ENCODE measurements at regions not wholly inside any gene's neighbourhood (a gene's known extent, or its start where the extent isn't known, plus 50 kb on each side); places are given as distances from the start of the nearest gene placed in this dataset.
"Not testable (repeated sequence)": the region's sequence is repeated elsewhere in the genome, so short reads cannot be mapped to it uniquely, and the experiment has no call there.

- DNase-seq (ENCODE audit: low read depth), result peak; percentile 44
Observed at GRCh38 chr11:87463486-87464102, 425.9 kb downstream of the TMEM135 start.

DNA sequence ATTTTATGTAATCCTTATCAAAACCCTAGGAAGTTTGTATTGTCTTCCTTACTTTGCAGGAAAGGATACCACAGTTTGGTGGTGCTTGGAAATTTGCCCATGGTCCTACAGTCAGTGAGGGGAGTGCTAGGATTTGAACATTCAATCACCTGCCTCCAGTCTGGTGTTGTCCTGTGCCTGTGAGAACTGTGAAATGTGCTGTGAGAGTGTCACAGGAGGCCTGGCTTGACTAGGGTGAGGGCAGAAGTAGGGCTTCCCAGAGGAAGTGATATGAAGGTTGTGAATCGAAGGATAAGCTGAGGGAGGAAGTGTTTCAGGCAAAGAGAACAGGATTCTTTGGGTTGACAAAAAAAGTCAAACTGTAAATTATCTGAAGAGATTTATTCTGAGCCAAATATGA is 424.4 kb downstream of the TMEM135 start:
- no peak for DNase-seq (ENCODE audit: low read depth)

DNA sequence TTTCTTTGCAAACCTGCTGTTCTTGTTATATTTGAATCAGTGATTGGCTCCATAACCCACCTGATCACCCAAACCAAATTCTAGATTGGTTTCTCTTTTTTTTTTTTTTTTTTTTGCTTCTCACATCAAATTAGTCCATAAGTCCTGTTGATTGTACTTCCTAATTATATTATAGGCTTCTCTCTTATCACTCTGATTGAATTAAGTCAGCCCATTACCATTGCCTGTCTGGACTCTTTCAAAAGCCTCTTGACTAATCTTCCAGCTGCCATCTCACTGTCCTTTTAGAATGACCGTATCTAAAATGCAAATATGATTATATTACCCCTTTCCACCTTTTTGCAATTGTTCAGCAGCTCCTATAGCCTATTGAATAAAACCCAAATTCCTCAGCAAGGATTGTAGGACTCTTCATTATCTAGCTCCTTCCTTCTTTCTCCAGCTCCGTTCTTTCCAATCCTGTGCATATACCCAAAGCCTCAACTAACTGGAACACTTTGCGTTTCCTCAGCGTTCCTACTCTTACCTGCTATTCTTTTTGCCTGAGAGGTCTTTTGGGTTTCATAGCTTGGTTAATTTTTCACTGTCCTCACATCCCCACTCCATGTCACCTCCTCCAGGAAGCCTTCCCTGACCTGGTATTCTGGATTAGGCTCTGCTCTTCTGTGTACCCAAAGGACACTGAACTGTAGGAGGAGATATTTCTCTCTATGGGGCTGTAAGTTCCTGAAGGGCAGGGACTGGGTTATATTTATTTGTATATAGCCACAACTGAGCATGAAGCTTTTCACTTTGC is 423.3 kb downstream of the TMEM135 start:
- no peak for DNase-seq (ENCODE audit: low read depth)

GRCh38 chr11:87460279-87460678 is 422.5 kb downstream of the TMEM135 start:
- DNase-seq (ENCODE audit: low read depth), result no peak

DNA sequence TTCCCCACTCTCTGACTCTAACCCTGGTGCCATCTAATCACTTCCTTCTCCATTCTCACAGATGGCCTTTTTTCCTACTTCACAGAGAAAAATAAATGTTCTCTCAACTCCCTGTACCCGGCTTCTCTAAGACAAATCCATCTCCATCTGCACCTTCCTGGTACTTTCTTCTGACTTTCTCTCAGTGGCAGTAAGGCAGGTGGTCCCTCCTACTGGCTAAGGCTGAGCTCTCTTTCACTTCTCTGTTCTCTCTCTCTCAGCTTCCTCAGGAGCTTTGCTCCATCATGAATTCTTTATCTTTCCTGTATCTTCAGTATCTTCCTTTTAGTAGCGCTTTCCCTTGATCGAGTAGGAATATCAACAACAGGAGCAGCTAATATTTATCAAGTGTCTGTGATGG is 421.6 kb downstream of the TMEM135 start:
- DNase-seq (ENCODE audit: low read depth), result no peak

DNA sequence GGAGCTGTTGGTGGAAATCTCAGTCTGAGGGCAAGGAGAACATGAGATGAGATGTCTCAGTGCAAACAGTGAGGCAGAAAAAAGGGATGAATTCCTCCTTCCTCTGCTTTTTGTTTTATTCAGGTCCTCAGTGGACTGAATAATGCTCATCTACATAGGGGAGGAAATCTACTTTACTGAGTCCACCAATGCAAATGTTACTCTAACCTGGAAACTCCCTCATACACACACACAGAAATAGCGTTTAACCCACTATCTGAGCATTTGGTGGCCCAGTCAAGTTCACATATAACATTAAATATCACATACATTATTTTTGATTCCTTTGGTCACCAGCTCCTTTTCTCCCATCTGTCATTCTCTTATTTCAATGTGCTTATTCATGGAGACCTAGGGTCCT is 418.8 kb downstream of the TMEM135 start:
- DNase-seq (ENCODE audit: low read depth), result no peak

DNA sequence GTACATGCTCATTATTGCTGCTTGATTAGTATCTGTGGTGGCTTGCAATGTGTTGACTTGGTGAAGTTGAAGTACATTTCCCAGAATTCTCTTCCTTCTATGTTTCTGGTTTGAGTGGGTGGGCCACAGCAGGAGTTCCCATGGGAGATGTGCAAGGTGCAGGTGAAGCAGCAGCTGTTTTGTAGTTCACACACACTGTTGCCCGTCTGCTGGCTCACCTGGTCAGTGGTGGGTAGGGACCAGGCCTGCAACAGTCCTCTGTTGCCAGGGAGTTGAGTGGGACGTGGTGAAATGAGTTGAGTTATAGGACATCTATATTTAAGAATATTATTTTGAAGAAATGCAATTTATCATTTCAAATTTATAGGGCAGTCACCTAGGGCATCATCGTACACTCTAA is 417.4 kb downstream of the TMEM135 start:
- no peak for DNase-seq (ENCODE audit: low read depth)

DNA sequence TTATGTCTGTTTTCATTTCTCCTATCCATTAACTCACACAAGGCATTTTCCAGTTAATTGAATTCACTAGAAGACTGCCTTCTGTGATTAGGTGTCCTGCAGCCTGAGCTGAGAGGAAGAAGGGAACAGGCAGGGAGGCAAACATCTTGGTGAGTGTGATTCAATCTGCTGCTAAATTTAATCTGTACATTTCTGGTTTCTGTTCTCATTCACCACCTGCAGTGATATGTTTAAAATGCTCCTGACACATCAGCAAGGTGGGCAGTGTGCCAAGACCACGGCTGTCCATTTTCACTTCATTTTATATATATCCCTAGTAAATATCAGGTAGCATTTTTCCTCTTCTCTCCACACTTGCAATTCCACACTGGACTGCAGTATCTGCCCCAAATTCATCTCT is 416.5 kb downstream of the TMEM135 start:
- no peak for DNase-seq (ENCODE audit: low read depth)

- DNase-seq (ENCODE audit: low read depth), result no peak
Observed at GRCh38 chr11:87453531-87454089, 415.9 kb downstream of the TMEM135 start.

DNA sequence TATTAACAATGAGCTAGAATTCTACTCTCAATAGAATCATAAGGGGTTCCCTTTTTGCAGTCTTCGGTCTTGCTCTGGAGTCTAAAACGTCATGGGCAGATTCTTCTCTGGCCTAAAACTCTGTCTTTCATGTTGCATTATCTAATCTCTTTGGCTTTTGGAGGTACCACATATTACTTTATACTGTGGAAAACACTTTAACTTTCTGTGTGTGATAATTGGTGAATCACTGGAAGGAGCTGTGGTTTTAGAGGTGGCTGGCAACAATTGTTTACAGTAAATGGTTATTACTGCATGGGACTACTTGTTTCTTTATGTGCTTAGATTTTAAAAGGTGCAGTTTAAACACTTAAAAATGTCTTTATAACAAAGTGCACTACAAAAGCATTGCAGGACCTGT is 414.3 kb downstream of the TMEM135 start:
- DNase-seq (ENCODE audit: low read depth), result not testable (repeated sequence)

DNA sequence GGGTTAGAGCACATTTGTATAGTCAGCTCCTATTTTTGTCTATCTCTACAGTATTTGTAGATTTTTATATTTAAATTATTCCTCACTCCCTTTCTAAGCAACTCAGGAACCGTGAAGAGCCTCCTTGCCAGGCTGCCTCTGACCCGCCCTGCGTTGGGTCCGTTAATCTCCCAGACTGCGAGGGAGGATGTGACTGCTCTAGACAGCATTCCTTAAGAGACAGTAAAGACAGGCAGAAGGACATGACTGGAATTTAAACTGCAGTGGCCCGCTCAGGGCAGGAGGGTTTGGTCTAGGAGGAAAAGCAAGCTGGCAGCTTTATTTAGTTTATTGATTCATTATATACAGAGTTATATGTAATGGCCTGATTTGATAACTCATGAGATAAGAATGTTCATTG is 413.7 kb downstream of the TMEM135 start:
- DNase-seq (ENCODE audit: low read depth), result peak; percentile 71

DNA sequence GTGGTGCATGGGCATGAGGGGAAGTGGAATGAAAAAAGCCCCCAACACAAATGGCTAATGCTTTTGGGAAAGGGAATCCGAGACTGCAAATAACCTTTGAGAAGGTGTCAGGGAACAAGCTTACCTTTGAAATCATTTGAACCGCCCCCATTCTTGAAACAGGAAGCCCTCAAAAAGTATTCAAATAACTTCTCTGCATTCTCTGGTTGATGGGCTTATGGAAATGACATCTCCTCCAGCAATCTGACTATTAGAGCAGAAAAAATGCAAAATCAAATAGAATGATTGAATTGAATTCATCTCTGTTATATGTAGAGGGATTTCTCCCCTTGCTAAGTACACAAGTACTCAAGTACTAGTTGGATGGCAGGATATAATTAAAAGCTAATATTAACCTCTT is 409.9 kb downstream of the TMEM135 start:
- no peak for DNase-seq (ENCODE audit: low read depth)

DNA sequence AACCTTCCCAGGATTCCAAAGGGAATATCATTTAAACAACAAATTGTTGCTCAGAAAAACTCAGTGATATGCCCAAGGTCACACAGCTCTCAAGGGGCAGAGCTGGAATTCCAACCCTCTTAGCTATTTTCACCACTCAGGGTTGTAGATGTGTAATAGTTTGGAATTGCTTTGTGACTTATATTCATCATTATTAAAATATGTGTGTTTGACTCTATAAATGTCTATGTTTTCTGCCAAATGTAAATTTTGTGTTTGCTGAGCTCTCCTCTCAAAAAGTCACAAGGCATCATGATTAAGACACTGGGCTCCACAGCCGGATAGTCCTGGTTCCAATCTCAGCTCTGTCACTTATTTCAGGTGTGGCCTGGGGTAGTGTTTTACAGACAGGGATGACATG is 407.3 kb downstream of the TMEM135 start:
- DNase-seq (ENCODE audit: low read depth), result peak; percentile 90

GRCh38 chr11:87443707-87444106 is 406.0 kb downstream of the TMEM135 start:
- DNase-seq (ENCODE audit: low read depth), result no peak

DNA sequence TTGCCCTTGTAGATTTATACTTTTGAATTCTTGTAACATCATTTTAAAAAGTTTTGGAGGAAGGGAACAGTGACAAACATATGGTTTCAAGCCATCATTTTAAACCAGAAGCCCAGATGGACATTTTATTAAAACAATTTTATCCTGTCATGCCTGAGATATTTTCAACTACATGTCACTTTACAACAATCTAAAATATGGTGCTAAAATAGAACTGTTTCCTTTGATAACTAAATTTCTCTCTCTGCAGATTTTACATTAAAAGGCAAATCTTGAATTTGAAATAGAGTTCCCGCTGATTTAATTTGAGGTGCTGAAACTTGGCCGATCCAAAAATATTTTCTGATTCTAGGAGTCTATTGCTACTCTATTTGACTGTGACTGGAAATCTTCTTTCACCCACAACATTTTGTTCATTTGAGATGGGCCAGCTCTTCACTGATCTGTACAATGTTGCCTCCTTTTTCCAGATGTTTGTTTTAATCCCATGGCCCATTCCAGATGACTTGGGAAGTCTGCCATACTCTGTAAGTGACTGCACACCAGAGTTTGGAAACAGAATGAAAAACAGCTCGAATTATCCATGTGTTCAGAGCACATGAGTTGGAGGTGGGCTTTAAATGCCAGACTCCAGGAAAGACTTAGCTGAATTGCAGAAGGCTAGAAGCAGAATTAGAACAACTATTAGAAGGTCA is 402.5 kb downstream of the TMEM135 start:
- peak; percentile 79 for DNase-seq (ENCODE audit: low read depth)

- peak; percentile 46 for DNase-seq (ENCODE audit: low read depth)
Observed at GRCh38 chr11:87438416-87438815, 400.7 kb downstream of the TMEM135 start.

DNA sequence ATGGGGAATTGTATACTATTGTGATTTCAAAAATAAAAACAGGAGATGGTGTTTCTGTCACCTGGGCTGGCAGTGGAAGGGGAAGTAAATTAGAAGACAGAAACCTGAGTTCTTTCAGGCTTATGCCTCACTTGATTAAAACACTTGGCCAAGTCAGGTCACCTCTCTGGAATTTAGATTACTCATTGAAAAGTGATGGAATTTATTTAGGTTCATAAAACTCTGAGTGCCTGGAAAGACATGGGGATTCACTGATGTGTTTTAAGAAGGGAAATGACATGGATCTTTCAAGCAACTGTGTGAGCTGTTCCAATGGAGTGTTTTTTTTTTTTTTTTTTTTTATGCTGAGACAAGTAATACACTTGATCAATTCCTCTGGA is 400.1 kb downstream of the TMEM135 start:
- peak; percentile 90 for DNase-seq (ENCODE audit: low read depth)

DNA sequence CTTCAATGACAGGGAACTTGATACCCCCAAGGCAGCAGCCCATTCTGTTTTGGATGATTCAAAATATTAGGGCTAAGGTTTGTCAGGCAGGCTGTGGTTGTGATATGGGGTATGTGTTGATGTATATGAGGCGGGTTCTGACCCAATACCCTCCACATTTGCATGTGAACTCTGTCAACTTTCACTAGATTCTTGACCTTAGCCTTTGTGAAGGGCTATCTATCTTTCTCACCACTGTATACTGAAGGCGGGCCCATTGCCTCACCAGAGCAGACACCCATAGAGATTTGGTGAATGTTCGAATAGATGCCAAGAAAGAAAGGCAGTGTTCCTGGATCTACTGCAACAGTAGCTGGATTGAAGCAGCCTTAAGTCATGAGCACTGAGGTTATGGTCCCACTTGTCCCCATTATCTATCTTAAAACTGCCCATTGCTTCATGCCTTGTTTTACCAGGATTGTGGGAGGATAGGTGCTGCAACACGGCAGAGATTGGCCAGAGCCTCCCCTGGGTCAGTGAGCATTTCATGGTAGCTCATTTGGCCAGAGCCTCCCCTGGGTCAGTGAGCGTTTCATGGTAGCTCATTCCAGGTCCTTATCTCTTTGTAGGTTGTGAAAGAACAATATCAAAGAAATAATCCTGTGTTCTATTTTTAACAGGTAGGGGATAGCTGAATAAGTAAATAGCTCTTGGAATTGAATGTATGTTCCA is 399.6 kb downstream of the TMEM135 start:
- no peak for DNase-seq (ENCODE audit: low read depth)

DNA sequence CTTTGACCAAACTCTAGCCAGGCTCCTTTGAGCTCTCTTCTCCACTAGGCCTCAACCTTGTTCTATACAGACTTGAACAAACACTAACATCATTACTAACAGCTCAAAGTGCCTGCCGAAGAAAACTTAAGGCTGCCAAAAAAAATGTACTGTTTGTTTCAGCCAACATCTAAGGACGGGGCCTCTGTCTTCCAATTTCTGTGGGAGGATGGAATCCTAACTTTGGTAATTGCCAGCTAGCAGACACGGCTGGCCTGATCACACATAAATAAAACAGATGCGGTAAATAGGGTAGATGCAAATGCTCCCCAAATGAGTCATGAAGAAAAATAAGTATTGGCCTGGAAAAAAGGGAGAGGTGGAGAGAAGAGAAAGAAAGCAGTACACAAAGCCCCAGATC is 394.3 kb downstream of the TMEM135 start:
- DNase-seq (ENCODE audit: low read depth), result peak; percentile 77

DNA sequence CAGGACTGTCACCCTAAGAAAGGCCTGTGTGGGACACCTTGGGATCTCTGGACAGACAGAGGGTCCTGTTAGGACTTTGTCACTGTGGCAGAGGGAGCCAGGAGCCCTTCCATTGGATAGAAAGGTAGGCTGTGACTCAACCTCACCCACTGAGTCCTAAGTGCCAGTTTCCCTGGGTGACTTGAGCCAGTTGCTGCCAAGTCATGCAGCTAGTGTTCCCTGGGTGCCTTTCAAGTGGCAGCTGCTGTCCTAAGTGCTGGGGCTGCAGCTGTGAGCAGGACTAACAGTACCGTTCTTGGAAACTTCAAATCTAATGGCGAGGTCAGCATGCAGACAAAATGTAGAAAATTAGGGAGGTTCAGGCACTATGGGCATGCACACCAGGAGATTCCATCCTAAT is 393.7 kb downstream of the TMEM135 start:
- no peak for DNase-seq (ENCODE audit: low read depth)

GRCh38 chr11:87430821-87431220 is 393.1 kb downstream of the TMEM135 start:
- DNase-seq (ENCODE audit: low read depth), result no peak

- no peak for DNase-seq (ENCODE audit: low read depth)
Observed at GRCh38 chr11:87429996-87430395, 392.3 kb downstream of the TMEM135 start.
